ENCODE measurements at regions not wholly inside any gene's neighbourhood (a gene's known extent, or its start where the extent isn't known, plus 50 kb on each side); places are given as distances from the start of the nearest gene placed in this dataset.

DNA sequence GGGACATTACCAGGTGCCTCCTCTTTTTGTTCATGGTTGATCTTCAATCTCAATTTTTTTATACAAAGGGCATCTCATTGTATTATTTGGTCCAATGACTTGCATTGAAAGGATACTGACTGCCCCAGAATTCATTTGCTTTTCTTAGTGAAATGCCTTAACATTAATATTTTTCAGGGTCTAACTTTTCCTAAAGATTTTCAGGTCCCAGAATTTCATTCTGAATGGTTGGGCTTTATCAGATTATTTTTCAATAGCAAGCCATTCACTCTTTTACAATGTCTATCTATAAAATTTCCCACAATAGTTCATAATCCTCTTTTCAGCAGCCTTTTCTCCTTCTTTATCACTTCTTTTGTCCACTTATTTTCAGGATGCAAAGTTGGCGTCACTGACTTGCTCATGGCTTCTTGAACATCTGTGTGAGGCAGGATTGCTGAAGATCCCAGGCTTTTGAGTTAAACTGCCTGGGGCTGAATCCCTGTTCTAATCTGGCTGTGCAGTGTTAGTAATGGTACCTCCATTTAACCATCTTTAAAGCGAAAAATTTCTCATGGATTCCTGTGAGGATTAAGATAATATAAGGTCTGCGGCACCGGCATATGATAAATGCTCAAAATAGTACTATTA, 131.7 kb upstream of the HDAC9 start:
- Mint-ChIP-seq H3K4me3 (no peak overlapping the region), H3K4me1 (no peaks in the 10 kb centered on the region), H3K27ac (no peak overlapping the region), H3K36me3 (no peaks in the 10 kb centered on the region), H3K27me3 (peaks cover 1% of the 10 kb centered on the region), H3K9me3 (no peaks in the 10 kb centered on the region)

DNA sequence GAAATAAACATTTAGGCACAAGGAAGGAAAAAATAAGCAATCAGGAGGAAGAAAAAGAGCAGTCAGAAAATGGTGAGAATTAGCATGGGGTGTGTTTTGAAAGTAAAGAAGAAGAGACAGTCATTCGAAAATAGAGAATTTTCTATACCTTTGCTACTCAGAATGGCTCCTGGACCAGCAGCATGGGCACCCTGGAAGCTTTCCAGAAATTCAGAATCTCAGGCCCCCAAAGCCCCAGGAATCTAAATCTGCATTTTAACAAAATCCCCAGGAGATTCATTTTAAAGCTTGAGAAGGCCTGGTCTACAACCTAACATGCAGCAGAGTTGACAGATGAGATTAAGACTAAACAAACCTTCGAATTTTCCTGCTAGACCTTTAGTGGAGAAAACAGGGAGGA, 131.2 kb upstream of the HDAC9 start:
- no peaks in the 10 kb centered on the region for H3K4me1 Mint-ChIP-seq
- H3K36me3 Mint-ChIP-seq, result no peaks in the 10 kb centered on the region
- peaks cover 1% of the 10 kb centered on the region for H3K27me3 Mint-ChIP-seq
- no peak overlapping the region for H3K4me3 Mint-ChIP-seq
- H3K27ac Mint-ChIP-seq, result no peak overlapping the region
- no peaks in the 10 kb centered on the region for H3K9me3 Mint-ChIP-seq

DNA sequence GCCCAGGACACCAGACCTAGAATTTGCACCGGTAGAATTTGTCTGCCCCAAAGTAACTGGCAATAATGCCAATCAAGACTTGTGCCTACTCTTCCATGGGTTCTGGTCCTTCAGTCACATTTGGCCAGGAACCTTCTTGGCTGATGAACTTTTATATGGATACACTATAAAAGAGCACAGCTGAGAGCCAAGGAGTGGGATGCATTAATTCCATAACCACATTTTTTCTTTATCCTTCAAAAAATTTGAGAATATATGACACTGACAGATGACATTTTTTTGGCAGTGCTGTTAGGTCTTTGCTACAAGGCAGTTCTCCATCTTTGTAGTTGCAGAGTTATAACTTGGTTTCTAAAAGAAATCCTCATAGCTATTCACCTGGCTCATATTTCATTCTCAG, 129.2 kb upstream of the HDAC9 start:
- Mint-ChIP-seq H3K4me3 (no peak overlapping the region), H3K9me3 (no peaks in the 10 kb centered on the region), H3K27ac (no peak overlapping the region), H3K27me3 (peaks cover 1% of the 10 kb centered on the region), H3K36me3 (no peaks in the 10 kb centered on the region), H3K4me1 (no peaks in the 10 kb centered on the region)

DNA sequence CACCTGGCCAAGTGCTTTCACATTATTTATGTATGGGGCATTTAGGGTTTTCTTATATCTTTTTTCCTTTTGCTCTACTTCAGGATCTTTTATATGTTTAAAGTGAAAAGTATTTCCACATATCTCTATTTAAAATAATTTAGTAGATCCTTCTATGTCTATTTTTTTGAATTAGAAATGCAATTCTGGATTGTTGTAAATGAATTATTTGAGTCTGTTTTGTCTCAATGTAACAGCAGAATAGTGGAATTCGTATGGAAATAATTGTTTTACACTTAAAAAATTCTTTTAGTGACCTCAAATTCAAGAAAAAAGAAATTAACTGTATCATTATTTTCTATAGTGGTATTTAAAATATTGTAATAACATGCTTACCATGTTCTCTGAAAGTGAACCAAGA, 126.5 kb upstream of the HDAC9 start:
- H3K4me3 Mint-ChIP-seq, result no peak overlapping the region
- no peaks in the 10 kb centered on the region for H3K9me3 Mint-ChIP-seq
- no peaks in the 10 kb centered on the region for H3K4me1 Mint-ChIP-seq
- H3K27ac Mint-ChIP-seq, result no peak overlapping the region
- H3K36me3 Mint-ChIP-seq, result no peaks in the 10 kb centered on the region
- H3K27me3 Mint-ChIP-seq, result no peaks in the 10 kb centered on the region

DNA sequence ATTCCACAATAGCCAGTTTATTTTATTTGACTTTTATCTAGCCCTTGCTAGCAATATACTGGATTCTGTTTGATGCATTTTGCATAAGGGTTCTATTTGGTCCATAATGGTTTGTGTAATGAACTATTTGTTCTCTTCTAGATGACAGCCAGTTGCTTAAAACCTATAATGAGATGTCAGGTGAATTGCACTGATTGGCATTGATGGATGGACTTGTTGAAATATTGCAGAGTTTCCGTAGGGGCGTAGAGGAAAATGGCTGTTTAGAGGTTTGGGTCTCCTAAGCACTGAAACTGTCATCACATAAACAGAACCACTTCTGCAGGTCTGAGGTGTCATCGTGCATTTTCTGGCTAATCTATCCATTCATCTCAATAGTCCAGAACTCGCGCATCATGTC, 124.9 kb upstream of the HDAC9 start:
- Mint-ChIP-seq H3K4me3 (no peak overlapping the region), H3K36me3 (no peaks in the 10 kb centered on the region)

DNA sequence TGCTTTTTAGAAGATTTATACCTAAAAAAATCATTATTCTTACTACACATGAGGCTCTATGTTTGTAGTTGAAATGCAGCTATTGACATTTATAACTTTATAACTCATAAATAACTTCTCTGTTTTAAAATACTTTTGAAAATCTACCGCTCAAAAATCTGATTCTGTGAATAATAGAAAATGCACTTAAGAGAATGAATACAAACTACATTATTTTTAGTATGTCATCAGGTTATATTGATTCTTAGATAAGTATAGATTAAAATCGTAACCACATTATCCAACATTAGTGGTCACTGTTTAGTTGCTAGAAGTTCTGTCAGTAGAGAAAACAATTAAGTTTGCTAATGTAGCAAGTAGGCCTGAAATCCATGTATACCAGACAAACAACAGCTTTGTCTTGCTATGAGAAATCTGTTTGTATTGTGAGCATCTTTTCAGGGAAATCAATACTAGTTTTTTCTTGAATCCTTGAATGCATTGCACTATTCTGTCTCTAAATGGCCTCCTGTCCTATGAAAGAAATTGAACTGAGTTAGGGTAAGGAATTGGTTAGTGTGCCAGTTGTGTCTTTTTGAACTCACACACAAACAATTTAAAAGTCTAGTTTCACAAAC, 116.5 kb upstream of the HDAC9 start:
- no peaks in the 10 kb centered on the region for H3K9me3 Mint-ChIP-seq
- no peak overlapping the region for H3K27ac Mint-ChIP-seq
- no peaks in the 10 kb centered on the region for H3K36me3 Mint-ChIP-seq
- no peaks in the 10 kb centered on the region for H3K27me3 Mint-ChIP-seq
- no peak overlapping the region for H3K4me3 Mint-ChIP-seq
- no peaks in the 10 kb centered on the region for H3K4me1 Mint-ChIP-seq

More for the DNA sequence above, 124.9 kb upstream of the HDAC9 start:
- Mint-ChIP-seq H3K27me3 (no peaks in the 10 kb centered on the region), H3K4me1 (no peaks in the 10 kb centered on the region), H3K27ac (no peak overlapping the region), H3K9me3 (no peaks in the 10 kb centered on the region)

DNA sequence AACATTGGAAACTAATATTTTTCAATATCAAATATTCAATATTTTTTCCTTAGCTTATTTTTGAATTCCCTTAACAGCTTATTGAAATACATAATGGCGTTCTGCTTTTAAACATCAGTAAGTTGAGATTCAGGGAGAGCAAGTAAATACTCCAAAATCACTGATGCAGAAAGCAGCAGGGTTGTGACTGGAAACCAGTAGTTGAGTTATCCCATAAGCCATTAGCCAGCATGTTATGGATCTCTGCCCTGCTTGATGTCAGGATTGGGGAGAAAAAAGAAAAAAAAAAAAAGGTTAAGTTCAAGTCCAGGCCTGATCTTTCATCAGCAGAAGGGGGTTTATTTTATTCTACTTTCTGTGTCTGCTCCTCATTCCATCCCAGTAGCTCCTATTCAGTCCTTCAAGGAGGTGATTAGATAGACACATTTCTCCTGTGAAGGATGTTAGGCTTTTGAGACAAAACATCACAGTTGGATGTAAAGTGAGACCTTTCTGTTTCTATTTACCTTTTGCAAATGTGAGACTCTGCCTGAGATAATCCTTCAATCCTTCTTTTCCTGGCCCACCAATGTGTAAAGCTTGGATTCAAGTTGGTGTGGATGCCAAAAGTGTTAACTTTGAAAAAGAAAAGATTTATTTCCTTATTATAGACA, 110.9 kb upstream of the HDAC9 start:
- no peak overlapping the region for H3K4me3 Mint-ChIP-seq
- no peak overlapping the region for H3K27ac Mint-ChIP-seq
- H3K36me3 Mint-ChIP-seq, result no peaks in the 10 kb centered on the region
- no peaks in the 10 kb centered on the region for H3K9me3 Mint-ChIP-seq
- no peaks in the 10 kb centered on the region for H3K4me1 Mint-ChIP-seq
- no peaks in the 10 kb centered on the region for H3K27me3 Mint-ChIP-seq

DNA sequence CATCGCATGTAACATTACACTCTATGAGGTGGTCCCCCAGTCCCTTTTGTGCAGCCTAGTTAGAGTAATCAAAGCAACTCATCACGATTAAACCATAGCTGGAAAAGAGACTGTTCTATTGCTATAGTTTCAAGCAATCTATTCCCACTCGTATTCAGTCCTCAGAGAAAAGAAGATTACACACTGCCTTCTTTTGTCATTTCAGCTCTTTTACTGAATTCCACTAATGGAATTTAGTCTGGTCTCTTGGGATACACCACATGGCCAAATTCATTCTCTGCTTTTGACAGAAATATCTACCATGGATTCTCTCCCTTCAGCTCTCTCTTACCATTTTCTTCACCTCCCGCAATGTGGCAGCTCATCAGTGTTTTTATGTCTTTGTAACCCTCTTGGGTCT, 108.9 kb upstream of the HDAC9 start:
- Mint-ChIP-seq H3K27ac (no peak overlapping the region), H3K36me3 (no peaks in the 10 kb centered on the region), H3K4me3 (no peak overlapping the region), H3K9me3 (no peaks in the 10 kb centered on the region), H3K4me1 (no peaks in the 10 kb centered on the region), H3K27me3 (no peaks in the 10 kb centered on the region)

DNA sequence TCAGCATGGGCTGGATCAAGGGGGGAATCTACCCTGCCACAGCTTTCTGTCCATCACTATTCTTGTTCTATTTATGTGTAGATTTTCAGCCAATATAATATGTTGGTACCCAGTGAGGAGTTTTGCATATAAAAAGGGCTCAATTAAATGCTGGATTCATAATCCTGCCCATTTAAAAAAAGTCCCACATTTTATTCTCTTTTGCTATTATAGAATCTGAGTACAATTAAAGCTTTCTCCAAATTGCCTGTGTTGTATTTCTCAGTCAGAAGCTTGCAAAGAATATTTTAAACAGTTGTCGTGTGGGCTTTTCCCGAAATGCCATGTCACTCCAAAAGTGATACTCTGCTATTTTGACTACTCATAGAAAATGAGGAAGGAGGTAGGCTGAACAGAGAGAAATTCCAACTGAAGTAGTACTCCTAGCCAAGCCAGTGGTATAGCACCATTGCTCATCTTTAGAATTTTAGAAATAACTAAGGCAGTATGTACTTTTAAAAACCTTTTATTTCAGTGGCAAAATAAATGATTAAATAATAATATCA, 108.3 kb upstream of the HDAC9 start:
- H3K4me1 Mint-ChIP-seq, result no peaks in the 10 kb centered on the region
- no peaks in the 10 kb centered on the region for H3K9me3 Mint-ChIP-seq
- no peaks in the 10 kb centered on the region for H3K36me3 Mint-ChIP-seq
- no peaks in the 10 kb centered on the region for H3K27me3 Mint-ChIP-seq
- H3K4me3 Mint-ChIP-seq, result no peak overlapping the region
- no peak overlapping the region for H3K27ac Mint-ChIP-seq

DNA sequence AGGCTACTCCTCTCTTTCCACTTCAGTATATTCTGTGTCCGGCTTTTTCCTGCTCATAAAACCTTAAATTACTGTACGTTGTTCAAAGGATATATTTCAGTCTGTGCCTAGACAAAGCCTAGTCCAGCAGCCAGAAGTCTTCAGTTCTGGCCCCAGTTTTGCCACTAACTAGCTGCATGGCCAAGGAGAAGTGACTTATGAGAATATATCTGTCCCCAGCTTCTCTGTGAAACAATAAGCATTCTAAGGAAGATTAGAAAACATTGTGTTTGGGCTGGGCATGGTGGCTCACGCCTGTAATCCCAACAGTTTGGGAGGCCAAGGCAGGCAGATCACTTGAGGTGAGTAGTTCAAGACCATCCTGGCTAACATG, 105.0 kb upstream of the HDAC9 start:
- no peaks in the 10 kb centered on the region for H3K36me3 Mint-ChIP-seq
- no peak overlapping the region for H3K27ac Mint-ChIP-seq
- H3K4me1 Mint-ChIP-seq, result no peaks in the 10 kb centered on the region
- H3K9me3 Mint-ChIP-seq, result no peaks in the 10 kb centered on the region
- H3K4me3 Mint-ChIP-seq, result no peak overlapping the region
- no peaks in the 10 kb centered on the region for H3K27me3 Mint-ChIP-seq

DNA sequence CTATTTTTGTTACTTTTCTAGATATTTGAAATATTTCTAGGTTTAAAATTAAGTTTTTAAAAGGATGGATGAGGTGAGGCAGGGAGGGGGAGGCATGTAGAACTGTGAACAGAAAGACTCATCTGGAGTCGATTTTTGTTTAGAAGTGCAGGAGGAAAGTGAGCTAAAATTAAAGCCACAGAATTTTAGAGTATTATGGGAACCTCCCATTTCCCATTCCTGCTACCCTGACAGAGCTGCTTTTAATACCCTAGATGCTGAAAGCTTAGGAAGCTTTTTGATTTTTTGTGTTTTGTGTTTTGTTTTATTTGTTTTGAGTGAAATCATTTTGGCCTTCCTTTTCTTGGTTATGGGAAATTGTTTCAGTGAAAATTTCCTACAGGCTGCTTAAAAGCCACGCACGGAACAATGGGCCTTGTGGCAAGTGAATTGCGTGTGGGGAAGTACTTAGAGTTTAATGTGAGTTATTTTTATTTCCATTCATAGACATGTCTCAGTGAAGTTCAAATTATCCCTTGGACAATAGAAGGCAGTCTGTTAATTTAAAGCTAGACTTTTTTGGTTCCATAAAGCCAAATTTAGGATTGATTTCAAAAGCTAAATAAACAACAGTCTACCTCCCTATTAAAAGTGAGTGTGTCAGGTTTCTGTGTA, 102.0 kb upstream of the HDAC9 start:
- H3K27ac Mint-ChIP-seq, result peak overlapping the region; percentile 59
- peaks cover 3% of the 10 kb centered on the region for H3K27me3 Mint-ChIP-seq
- H3K4me3 Mint-ChIP-seq, result no peak overlapping the region
- no peaks in the 10 kb centered on the region for H3K4me1 Mint-ChIP-seq
- H3K36me3 Mint-ChIP-seq, result no peaks in the 10 kb centered on the region
- no peaks in the 10 kb centered on the region for H3K9me3 Mint-ChIP-seq

DNA sequence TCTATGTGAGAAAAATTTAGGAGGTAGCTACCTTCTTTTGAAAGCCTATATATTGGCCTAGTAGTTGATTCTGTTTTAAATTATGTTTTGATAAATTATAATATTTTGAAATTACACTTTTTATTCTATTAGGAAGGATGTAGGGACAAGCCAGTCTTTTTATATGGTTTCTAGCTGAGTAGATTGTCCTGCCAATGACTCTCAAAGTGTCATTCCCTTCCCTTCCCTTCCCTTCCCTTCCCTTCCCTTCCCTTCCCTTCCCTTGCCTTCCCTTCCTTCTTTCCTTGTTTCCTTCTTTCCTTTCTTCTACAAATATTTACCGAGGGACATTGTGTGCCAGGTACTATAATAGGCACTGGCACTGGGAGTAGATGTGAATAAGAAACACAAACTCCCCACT, 99.7 kb upstream of the HDAC9 start:
- no peaks in the 10 kb centered on the region for H3K4me1 Mint-ChIP-seq
- H3K27me3 Mint-ChIP-seq, result peaks cover 3% of the 10 kb centered on the region
- H3K36me3 Mint-ChIP-seq, result no peaks in the 10 kb centered on the region
- H3K9me3 Mint-ChIP-seq, result no peaks in the 10 kb centered on the region
- H3K27ac Mint-ChIP-seq, result no peak overlapping the region
- no peak overlapping the region for H3K4me3 Mint-ChIP-seq

DNA sequence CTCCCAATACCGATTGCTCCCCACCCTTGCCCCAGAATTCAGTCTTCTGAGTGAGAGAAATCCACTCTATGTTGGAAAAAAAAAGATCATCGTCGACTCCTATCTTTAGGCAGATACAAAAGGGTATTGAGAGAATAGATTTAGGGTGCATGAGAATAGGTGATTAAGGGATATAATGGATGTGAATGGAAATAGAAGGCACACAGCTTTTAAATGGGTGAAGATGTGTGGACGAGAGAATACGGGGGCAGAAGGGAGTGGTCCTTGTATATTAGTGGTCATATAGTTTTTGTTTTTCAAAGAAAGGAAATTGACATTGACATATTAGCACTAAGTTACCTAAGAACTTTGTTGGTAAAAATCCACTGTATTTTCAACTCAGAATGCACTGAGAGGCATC, 98.6 kb upstream of the HDAC9 start:
- H3K9me3 Mint-ChIP-seq, result no peaks in the 10 kb centered on the region
- H3K36me3 Mint-ChIP-seq, result no peaks in the 10 kb centered on the region
- peaks cover 3% of the 10 kb centered on the region for H3K27me3 Mint-ChIP-seq
- H3K4me1 Mint-ChIP-seq, result no peaks in the 10 kb centered on the region
- no peak overlapping the region for H3K27ac Mint-ChIP-seq
- H3K4me3 Mint-ChIP-seq, result no peak overlapping the region

DNA sequence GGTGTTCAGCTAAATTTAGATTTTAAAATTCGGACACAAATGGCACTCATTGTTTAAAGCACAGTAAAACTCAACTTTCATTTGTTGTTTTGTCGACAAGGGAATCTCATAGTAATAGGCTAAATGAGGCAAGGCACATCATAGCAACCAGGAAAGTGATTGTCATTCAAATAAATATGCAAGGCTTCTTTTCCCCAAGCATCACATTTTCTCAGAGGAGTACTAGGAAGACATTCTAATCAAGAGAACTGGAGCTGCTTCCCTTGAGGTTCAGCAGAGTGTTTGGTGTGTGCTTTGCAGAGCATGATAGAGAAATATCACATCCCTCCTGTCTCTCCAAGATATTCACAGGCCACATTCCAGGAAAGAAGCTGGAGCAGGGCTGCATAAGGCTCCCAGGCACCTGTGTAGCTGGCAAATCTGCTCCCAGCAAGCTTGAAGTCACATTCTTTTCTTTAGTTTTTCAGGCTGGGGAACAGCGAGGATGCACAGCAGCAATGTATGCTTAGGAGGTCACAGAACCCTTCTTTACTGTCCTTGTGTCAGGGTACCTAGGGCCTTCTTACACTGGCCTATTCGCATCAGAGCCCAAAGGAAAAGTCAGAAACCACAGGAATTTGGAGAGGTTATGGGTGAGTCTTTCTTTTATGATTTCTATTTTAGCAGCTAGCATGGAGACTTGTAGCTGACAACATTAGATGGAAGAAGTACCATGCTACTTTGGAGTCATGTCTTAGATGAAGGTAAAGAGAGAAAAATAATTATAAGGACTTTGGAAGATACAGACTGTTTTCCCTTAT, 95.9 kb upstream of the HDAC9 start:
- no peak overlapping the region for H3K4me3 Mint-ChIP-seq
- H3K9me3 Mint-ChIP-seq, result no peaks in the 10 kb centered on the region
- no peaks in the 10 kb centered on the region for H3K36me3 Mint-ChIP-seq
- H3K27ac Mint-ChIP-seq, result no peak overlapping the region
- peaks cover 3% of the 10 kb centered on the region for H3K27me3 Mint-ChIP-seq
- no peaks in the 10 kb centered on the region for H3K4me1 Mint-ChIP-seq

DNA sequence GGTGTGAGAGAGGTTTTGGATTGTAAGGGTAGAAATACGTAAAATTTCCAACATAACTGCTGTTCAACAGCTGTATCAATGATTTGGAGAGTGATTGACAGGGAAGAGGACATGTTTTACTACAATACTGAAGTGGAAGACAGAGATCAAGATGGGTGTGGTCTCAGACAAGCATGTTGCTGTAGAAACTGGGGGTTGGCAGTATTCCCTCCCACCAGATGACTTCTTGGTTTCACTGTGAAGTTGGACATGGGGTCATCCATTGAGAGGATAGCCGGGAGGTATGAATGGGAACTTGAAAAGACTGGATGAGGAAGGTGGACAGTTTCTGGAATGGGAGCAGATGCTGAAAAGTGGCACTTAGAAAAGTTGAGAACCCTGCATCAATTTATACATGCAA, 95.3 kb upstream of the HDAC9 start:
- H3K27ac Mint-ChIP-seq, result no peak overlapping the region
- H3K9me3 Mint-ChIP-seq, result no peaks in the 10 kb centered on the region
- H3K4me3 Mint-ChIP-seq, result no peak overlapping the region
- H3K4me1 Mint-ChIP-seq, result no peaks in the 10 kb centered on the region
- H3K27me3 Mint-ChIP-seq, result peaks cover 3% of the 10 kb centered on the region
- H3K36me3 Mint-ChIP-seq, result no peaks in the 10 kb centered on the region

Measured in activated naive CD4-positive, alpha-beta T cell treated with anti-CD3 and anti-CD28 coated beads, Interleukin-2, amount 50 U/mL, for 24 hours (primary cell).